DND-41 (cell line): ENCODE measurements at regions not wholly inside any gene's neighbourhood (a gene's known extent, or its start where the extent isn't known, plus 50 kb on each side); places are given as distances from the start of the nearest gene placed in this dataset.
A peak's percentile ranks its signal among the peaks of the same experiment; 100 is the strongest.

Experiments used
- ATAC-seq: fragments of 200-7000 bp; cut with Tn5 transposase; 3 replicates; pipeline ENCODE4 v1.9.1; 2021; ENCODE audit warnings: low read depth; ENCODE audit not compliant: insufficient read depth
- DNase-seq: peaks from one replicate; pipeline ENCODE4 v3.0.0-alpha.2; 2020
- H2AFZ ChIP-seq: 2 replicates; pipeline ENCODE4 v1.6.0; 2012; ENCODE audit warnings: low read depth, low read length
- H3K27ac ChIP-seq: 2 replicates; pipeline ENCODE4 v1.5.1; 2012; ENCODE audit warnings: low read length, inconsistent platforms
- H3K27me3 ChIP-seq: fragments of 200-600 bp; sonication (generic); 2 replicates; pipeline ENCODE4 v1.6.0; 2012; ENCODE audit warnings: low read length, mild to moderate bottlenecking, inconsistent platforms; ENCODE audit not compliant: insufficient read depth, poor library complexity
- H3K36me3 ChIP-seq: 2 replicates; pipeline ENCODE4 v1.5.1; 2012; ENCODE audit warnings: low read length, inconsistent platforms; ENCODE audit not compliant: insufficient read depth
- H3K4me1 ChIP-seq: 2 replicates; pipeline ENCODE4 v1.5.1; 2012; ENCODE audit warnings: mild to moderate bottlenecking, low read length; ENCODE audit not compliant: insufficient read depth
- H3K4me2 ChIP-seq: 2 replicates; pipeline ENCODE4 v1.6.0; 2012; ENCODE audit warnings: mild to moderate bottlenecking, moderate library complexity, low read length, inconsistent platforms; ENCODE audit not compliant: insufficient read depth
- H3K4me3 ChIP-seq, 2 experiments: fragments of 200-600 bp in 1 of 2; shearing (Covaris generic) in 1 of 2; 2 replicates each; pipeline ENCODE4 v1.5.1; 2012 to 2016; ENCODE audit warnings: inconsistent platforms in 2 of 2, low read length in 2 of 2, mild to moderate bottlenecking in 2 of 2, low read depth in 1 of 2, moderate library complexity in 1 of 2
- H3K79me2 ChIP-seq: 2 replicates; pipeline ENCODE4 v1.6.0; 2012; ENCODE audit warnings: low read length, inconsistent platforms; ENCODE audit not compliant: insufficient read depth
- H3K9ac ChIP-seq: 2 replicates; pipeline ENCODE4 v1.6.0; 2012; ENCODE audit warnings: low read depth, mild to moderate bottlenecking, inconsistent platforms, low read length, moderate library complexity
- H3K9me3 ChIP-seq: 2 replicates; pipeline ENCODE4 v1.5.1; 2012; ENCODE audit warnings: low read length, moderate library complexity, mild to moderate bottlenecking, inconsistent platforms; ENCODE audit not compliant: insufficient read depth, severe bottlenecking
- H4K20me1 ChIP-seq: 2 replicates; pipeline ENCODE4 v1.6.0; 2012; ENCODE audit warnings: low read length; ENCODE audit not compliant: insufficient read depth
- EZH2 ChIP-seq: IDR thresholded peaks from 3 replicates; pipeline ENCODE4 v1.6.1; 2012; ENCODE audit warnings: borderline replicate concordance, low read depth, mild to moderate bottlenecking, moderate library complexity, low read length, inconsistent platforms; ENCODE audit not compliant: severe bottlenecking
- TF ChIP-seq, protein P1 (sequence below): IDR thresholded peaks from 2 replicates; pipeline ENCODE4 v1.5.1; 2012; ENCODE audit warnings: borderline replicate concordance, low read length, moderate library complexity, mild to moderate bottlenecking; ENCODE audit not compliant: poor library complexity, severe bottlenecking; ENCODE audit errors: extremely low read depth

DNA sequence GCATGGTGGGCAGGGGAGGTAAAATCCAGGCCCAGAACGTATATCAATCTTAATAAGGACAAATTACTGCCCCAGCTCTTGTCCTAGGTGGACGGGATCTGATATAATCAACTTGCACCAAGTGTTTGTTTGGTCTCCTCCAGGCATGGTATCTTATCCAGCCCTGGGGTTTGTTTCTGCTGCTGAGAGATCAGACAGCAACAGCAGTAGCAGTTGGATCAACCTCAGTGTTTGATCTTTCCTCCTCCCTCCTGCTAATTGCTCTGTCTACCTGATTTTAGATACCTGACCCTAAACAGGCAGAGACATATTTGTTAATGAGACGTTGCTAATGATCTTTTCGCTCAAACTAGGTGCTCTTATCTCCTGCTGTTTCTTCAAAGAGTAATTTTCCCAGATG lies 100.4 kb upstream of the BACH2 start:
- H3K27me3 ChIP-seq: no peaks in the 10 kb centered on the region
- no peak overlapping the region for H3K4me3 ChIP-seq
- H3K79me2 ChIP-seq: no peaks in the 10 kb centered on the region
- H3K9me3 ChIP-seq: no peaks in the 10 kb centered on the region
- H4K20me1 ChIP-seq: no peaks in the 10 kb centered on the region
- TF ChIP-seq EZH2: no peak
- TF ChIP-seq, protein P1, sequence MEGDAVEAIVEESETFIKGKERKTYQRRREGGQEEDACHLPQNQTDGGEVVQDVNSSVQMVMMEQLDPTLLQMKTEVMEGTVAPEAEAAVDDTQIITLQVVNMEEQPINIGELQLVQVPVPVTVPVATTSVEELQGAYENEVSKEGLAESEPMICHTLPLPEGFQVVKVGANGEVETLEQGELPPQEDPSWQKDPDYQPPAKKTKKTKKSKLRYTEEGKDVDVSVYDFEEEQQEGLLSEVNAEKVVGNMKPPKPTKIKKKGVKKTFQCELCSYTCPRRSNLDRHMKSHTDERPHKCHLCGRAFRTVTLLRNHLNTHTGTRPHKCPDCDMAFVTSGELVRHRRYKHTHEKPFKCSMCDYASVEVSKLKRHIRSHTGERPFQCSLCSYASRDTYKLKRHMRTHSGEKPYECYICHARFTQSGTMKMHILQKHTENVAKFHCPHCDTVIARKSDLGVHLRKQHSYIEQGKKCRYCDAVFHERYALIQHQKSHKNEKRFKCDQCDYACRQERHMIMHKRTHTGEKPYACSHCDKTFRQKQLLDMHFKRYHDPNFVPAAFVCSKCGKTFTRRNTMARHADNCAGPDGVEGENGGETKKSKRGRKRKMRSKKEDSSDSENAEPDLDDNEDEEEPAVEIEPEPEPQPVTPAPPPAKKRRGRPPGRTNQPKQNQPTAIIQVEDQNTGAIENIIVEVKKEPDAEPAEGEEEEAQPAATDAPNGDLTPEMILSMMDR: no peak
- no peak overlapping the region for H3K4me2 ChIP-seq
- no peaks in the 10 kb centered on the region for H3K36me3 ChIP-seq
- no peak overlapping the region for H3K27ac ChIP-seq
- H3K4me1 ChIP-seq: peaks cover 27% of the 10 kb centered on the region
- no peak overlapping the region for H3K9ac ChIP-seq
- no peak for DNase-seq
- H2AFZ ChIP-seq: no peak overlapping the region
- no peak for ATAC-seq

DNA sequence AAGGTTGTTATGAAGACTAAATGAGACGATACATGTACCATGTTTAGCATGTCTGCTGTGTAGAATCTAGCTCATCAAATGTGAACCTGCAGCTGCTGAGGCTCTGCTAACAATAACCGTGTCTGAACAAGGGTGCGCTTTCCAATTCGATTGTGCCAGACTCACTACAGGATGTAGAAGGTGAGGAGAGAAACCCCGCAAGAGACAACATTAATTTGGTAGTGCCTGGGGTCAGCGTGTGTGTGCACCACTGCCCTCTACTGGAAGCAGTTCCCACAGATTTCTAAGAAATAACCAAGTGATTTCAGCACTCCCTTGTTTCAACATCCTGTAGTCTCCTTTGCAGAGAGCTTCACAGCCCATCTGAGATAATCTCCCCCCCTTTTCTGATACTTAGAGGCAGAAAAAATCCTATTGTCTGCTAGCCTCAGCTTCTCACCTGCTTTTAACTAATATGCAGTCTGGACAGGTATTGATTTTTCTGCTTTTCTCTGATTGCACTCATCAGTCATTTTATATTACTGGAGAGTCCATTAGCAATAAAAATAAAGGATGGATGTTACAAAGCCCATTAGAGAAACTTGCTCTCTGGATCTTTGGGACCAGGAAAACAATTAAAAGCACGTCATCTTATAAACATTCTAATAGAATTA lies 96.7 kb upstream of the BACH2 start:
- Histone ChIP-seq H3K4me2 (no peak overlapping the region), H3K4me3 (no peak overlapping the region), H3K36me3 (no peaks in the 10 kb centered on the region), H4K20me1 (no peaks in the 10 kb centered on the region), H3K27ac (no peak overlapping the region), H3K79me2 (no peaks in the 10 kb centered on the region), H3K9ac (no peak overlapping the region), H3K27me3 (no peaks in the 10 kb centered on the region), H3K9me3 (no peaks in the 10 kb centered on the region), H3K4me1 (peaks cover 24% of the 10 kb centered on the region), H2AFZ (no peak overlapping the region)
- DNase-seq (peak; percentile 78), ATAC-seq (peak; percentile 94)
- no peak for TF ChIP-seq EZH2
- TF ChIP-seq, protein P1: peak; percentile 91

DNA sequence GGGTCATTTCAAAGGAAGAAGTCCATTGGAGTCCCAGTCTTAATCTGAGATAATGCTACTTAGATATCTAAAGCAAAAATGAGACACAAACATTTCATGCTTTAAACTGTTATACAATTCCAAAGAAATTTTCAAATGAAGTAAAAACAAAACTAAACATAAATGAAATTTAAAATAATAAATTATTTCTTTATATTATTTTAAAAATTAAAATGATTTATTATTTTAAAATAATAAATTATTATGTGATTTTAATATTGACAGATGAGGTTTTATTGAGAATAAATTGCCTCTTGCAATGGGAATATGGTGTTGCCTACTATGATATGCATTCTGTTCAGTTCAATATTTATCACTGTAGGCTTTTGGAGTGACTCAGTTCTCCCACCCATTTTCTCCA lies 93.7 kb upstream of the BACH2 start:
- no peaks in the 10 kb centered on the region for H4K20me1 ChIP-seq
- H3K36me3 ChIP-seq: no peaks in the 10 kb centered on the region
- no peaks in the 10 kb centered on the region for H3K27me3 ChIP-seq
- no peak overlapping the region for H2AFZ ChIP-seq
- H3K9me3 ChIP-seq: no peaks in the 10 kb centered on the region
- TF ChIP-seq EZH2: no peak
- TF ChIP-seq, protein P1: no peak
- no peak overlapping the region for H3K9ac ChIP-seq
- no peaks in the 10 kb centered on the region for H3K79me2 ChIP-seq
- no peak overlapping the region for H3K27ac ChIP-seq
- peaks cover 15% of the 10 kb centered on the region for H3K4me1 ChIP-seq
- H3K4me3 ChIP-seq: no peak overlapping the region
- H3K4me2 ChIP-seq: no peak overlapping the region
- DNase-seq (no peak), ATAC-seq (no peak)

DNA sequence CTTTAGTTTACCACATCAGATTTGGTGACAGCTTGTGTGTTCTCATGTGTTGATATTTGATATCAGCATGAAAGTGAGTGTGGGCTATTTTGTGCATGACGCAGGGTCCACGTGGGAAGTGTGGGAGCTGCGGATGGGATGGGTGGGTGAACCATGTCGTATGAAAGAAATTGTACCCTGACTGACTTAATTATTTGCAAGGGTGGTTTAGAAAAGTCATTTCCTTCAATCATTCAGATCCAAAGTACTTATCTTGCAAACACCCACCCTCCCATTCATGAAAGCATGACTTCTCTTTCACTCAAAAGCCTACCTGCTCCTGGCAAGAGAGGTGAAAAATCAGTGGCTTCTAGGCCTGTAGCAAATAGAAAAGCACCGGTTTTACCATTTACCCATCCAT lies 91.8 kb upstream of the BACH2 start:
- Histone ChIP-seq H3K36me3 (no peaks in the 10 kb centered on the region), H2AFZ (no peak overlapping the region), H3K4me3 (no peak overlapping the region), H3K27me3 (no peaks in the 10 kb centered on the region), H3K4me2 (no peak overlapping the region), H4K20me1 (no peaks in the 10 kb centered on the region), H3K9me3 (no peaks in the 10 kb centered on the region), H3K9ac (no peak overlapping the region), H3K27ac (no peak overlapping the region), H3K4me1 (peaks cover 8% of the 10 kb centered on the region), H3K79me2 (no peaks in the 10 kb centered on the region)
- ATAC-seq: no peak
- no peak for DNase-seq
- TF ChIP-seq EZH2: no peak
- TF ChIP-seq, protein P1: no peak
